Heart right ventricle (tissue), 16 donors: ENCODE measurements at regions not wholly inside any gene's neighbourhood (a gene's known extent, or its start where the extent isn't known, plus 50 kb on each side); places are given as distances from the start of the nearest gene placed in this dataset.

Source experiments
- ATAC-seq, 8 donors: fragments of 200-7000 bp; cut with Tn5 transposase; one replicate each; pipeline ENCODE4 v1.9.1; 2020; ENCODE audit warnings: mild to moderate bottlenecking in 8 of 8, moderate library complexity in 8 of 8, moderate number of reproducible peaks in 1 of 8
- DNase-seq, 2 donors: peaks; one replicate each; pipeline ENCODE4 v3.0.0-alpha.2; 2020
- H3K27ac ChIP-seq, 10 donors: fragments of 200-600 bp; sonication (generic) in 2 of 10; one replicate each; pipeline versions ENCODE4 v1.5.0 to v1.8.0; 2020 to 2022; ENCODE audit warnings: mild to moderate bottlenecking in 3 of 10
- H3K27me3 ChIP-seq, 7 donors: fragments of 200-600 bp; one replicate each; pipeline ENCODE4 v1.8.0; 2021 to 2022; ENCODE audit warnings: mild to moderate bottlenecking in 2 of 7
- H3K36me3 ChIP-seq, 9 donors: fragments of 200-600 bp; sonication (generic) in 1 of 9; one replicate each; pipeline versions ENCODE4 v1.5.0 to v1.8.0; 2020 to 2022; ENCODE audit warnings: mild to moderate bottlenecking in 2 of 9
- H3K4me1 ChIP-seq, 9 donors: fragments of 200-600 bp; sonication (generic) in 1 of 9; one replicate each; pipeline versions ENCODE4 v1.5.0 to v1.8.0; 2020 to 2022; ENCODE audit warnings: mild to moderate bottlenecking in 4 of 9
- H3K4me3 ChIP-seq, 10 donors: fragments of 200-600 bp; sonication (generic) in 2 of 10; one replicate each; pipeline versions ENCODE4 v1.5.0 to v1.8.0; 2020 to 2022; ENCODE audit warnings: mild to moderate bottlenecking in 7 of 10, moderate library complexity in 2 of 10
- H3K9me3 ChIP-seq, 11 donors: fragments of 200-600 bp in 10 of 11; sonication (generic) in 2 of 11; one replicate each; pipeline versions ENCODE4 v1.5.0 to v1.8.0; 2013 to 2022; ENCODE audit warnings: mild to moderate bottlenecking in 2 of 11, control low read depth in 1 of 11, moderate library complexity in 1 of 11
- WGBS, 2 donors: extraction: QIAGEN DNeasy Blood & Tissue Kit; methylation state at CpG; one replicate each; pipeline ENCODE4 v1.1.7; 2013; ENCODE audit warnings: inconsistent platforms in 1 of 2; 5-methylcytosine and 5-hydroxymethylcytosine counted together
- intact Hi-C, 10 donors: fragments of 100-400 bp; cut with DNase I; formaldehyde crosslinking; loops; one replicate each; pipeline versions ENCODE4 v1.11.1 to v1.14.2; 2022
- TF ChIP-seq, protein P1 (sequence below), 9 donors: fragments of 200-600 bp; sonication (generic) in 2 of 9; IDR thresholded peaks; one replicate each; pipeline versions ENCODE4 v1.5.0 to v1.8.0; 2021 to 2022; ENCODE audit warnings: antibody characterized with exemption in 9 of 9, mild to moderate bottlenecking in 5 of 9, moderate library complexity in 1 of 9
- donor health status: Arrhythmogenic right ventricular cardiomyopathy.
- donor health status: ischemic (EF 13 %, LVEDD 7.1; RV severe dilation, severe dysfunction).
- donor health status: healthy with polysubstance abuse.
- donor health status: DM: no; HTN: yes; CAD: no.
- donor health status: DM: no; HTN: no; CAD: no.
- donor health status: ischemic (EF 25% LVEDD 6.9; RV normal size, moderate dysfunction).
- donor health status: ischemic (EF 25% LVEDD 5.7; RV mildly dilated, moderate dysfunction).
- donor health status: healthy.
- donor health status: DM: yes; HTN: yes; CAD: no.
- donor health status: Ischemic cardiomyopathy.
- donor health status: ischemic (EF 35%, LVEDD 5.7; RV mildly dilated, moderate dysfunction).
- donor health status: nonischemic (EF 11% LVEDD 7.7; RV severe dilation, severe dysfunction).
- donor health status: DM: yes; HTN: yes; CAD: no.
- donor health status: PGD.
- donor health status: ischemic (EF 29% LVEDD 5.4; RV normal size, mild dysfunction).
- donor health status: nonischemic (EF 23%, LVEDD 6.1; RV moderate dilation, normal function).

DNA sequence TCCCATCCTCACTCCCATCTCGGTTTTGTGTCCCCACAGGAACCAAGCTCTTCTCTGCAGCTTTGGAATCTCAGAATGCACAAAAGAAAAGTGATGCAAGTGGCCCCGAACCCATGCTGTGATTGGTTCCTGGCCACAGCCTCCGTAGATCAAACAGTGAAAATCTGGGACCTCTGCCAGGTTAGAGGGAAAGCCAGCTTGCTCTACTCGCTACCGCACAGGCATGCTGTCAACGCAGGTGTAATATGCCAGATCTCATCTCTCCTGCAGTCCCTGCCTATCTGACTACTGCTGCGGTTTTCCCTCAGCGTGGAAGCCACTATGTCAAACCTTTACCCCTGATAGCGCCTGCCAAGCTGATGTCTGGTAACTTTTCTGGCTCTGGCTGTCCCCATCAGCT, 200.5 kb upstream of the LRRC4C start:
- H3K4me3 ChIP-seq = no peak overlapping the region
- ATAC-seq (no peak), DNase-seq (no peak)
- no peaks in the 10 kb centered on the region for H3K36me3 ChIP-seq
- TF ChIP-seq, protein P1, sequence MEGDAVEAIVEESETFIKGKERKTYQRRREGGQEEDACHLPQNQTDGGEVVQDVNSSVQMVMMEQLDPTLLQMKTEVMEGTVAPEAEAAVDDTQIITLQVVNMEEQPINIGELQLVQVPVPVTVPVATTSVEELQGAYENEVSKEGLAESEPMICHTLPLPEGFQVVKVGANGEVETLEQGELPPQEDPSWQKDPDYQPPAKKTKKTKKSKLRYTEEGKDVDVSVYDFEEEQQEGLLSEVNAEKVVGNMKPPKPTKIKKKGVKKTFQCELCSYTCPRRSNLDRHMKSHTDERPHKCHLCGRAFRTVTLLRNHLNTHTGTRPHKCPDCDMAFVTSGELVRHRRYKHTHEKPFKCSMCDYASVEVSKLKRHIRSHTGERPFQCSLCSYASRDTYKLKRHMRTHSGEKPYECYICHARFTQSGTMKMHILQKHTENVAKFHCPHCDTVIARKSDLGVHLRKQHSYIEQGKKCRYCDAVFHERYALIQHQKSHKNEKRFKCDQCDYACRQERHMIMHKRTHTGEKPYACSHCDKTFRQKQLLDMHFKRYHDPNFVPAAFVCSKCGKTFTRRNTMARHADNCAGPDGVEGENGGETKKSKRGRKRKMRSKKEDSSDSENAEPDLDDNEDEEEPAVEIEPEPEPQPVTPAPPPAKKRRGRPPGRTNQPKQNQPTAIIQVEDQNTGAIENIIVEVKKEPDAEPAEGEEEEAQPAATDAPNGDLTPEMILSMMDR (IDR thresholded peaks at IDR 0.05) = no peak
- 21 to 32% methylated on average over 9 of the region's 9 CpGs for WGBS, 2 donors
- H3K9me3 ChIP-seq = peaks cover 0 to 7% (median 0%) of the 10 kb centered on the region in 11 donors
- intact Hi-C loops = no loop called here
- no peaks in the 10 kb centered on the region for H3K4me1 ChIP-seq
- no peak overlapping the region for H3K27ac ChIP-seq
- H3K27me3 ChIP-seq = no peaks in the 10 kb centered on the region

- ATAC-seq (no peak), DNase-seq (no peak)
- Histone ChIP-seq H3K4me3 (no peak overlapping the region), H3K36me3 (no peaks in the 10 kb centered on the region), H3K27me3 (no peaks in the 10 kb centered on the region), H3K9me3 (peaks cover 0 to 7% (median 0%) of the 10 kb centered on the region in 11 donors), H3K27ac (no peak overlapping the region), H3K4me1 (no peaks in the 10 kb centered on the region)
- WGBS, 2 donors = 75 to 76% methylated on average over 8 of the region's 8 CpGs
- intact Hi-C loops = no loop called here
- TF ChIP-seq, protein P1 (IDR thresholded peaks at IDR 0.05) = no peak
Observed at GRCh38 chr11:41660585-41660984, 201.1 kb upstream of the LRRC4C start.

DNA sequence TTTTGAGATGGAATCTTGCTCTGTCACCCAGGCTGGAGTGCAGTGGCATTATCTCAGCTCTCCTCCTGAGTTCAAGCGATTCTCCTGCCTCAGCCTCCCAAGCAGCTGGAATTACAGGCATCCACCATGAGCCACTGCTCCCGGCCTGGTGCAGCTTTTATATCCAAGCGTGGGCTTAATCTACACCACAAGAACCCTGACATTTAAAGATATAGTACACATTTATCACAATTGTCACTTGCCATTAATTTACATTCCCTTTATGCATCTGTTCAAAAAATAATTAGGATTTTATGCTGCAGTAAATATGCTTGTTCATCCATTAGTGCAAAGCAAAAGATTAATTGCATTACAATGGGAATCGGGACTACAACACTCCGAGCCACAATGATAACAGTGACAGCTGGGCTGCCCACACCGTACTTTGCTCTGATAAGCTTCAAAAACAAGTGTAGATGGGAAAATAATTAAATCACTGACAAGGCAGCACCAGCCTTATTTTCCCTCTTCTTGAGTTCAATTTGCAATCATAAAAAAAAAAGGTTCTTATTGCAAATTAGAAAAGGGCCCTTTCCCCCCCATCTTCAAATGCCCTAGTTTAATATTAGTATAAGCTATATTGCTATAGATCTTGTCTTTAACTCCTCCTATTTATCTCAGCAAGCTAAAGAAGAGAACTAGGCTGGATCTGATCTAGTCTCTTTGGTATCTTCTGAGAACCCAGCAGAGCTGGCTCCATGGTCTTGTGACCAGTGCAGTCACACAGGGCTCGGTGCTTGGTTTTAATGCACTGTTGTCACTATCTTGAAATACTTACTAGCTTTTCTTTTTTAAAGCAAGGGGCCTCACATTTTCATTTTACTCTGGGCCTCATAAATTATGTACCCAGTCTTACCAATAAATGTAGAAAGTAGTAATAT, 206.2 kb upstream of the LRRC4C start:
- Histone ChIP-seq H3K4me3 (no peak overlapping the region), H3K27ac (no peak overlapping the region), H3K36me3 (no peaks in the 10 kb centered on the region), H3K27me3 (no peaks in the 10 kb centered on the region), H3K9me3 (no peaks in the 10 kb centered on the region), H3K4me1 (no peaks in the 10 kb centered on the region)
- ATAC-seq (no peak), DNase-seq (no peak)
- intact Hi-C loops = no loop called here
- WGBS, 2 donors = 27 to 33% methylated on average over 7 of the region's 7 CpGs
- TF ChIP-seq, protein P1 (IDR thresholded peaks at IDR 0.05) = no peak

DNA sequence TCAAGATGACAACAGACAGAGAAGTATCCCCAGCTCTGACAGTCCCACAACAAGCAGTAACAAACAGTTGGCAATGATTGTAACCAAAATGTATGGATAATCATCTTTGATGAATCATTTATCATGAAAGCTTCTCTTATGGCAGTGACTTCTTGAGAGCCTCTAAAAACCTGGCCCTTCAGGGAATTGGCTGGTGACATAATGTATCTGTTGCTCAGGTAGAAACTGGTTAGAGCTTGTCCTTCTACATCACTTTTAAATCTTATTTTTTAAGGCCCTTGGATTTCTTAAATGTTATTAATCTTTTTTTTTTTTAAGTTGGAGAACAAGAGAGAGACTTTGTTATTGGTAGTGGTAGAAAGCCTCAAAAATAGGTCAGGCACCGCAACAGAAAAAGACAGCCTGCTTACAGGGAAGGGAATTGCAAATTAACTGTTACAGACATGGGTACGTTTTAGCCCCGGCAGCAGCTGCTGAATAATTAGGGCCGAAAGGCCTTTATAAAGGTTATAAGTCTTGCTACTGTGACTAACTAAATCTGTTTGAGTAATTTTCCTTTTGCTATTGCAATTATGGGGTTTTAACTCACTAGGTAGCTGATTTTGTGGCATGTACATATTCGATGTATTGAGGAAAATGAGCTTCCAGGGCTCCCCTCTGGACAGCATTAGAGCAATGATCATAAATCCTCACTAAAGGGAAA, 207.7 kb upstream of the LRRC4C start:
- WGBS, 2 donors = 72 to 81% methylated on average over 5 of the region's 5 CpGs
- Histone ChIP-seq H3K4me1 (no peaks in the 10 kb centered on the region), H3K27ac (no peak overlapping the region), H3K27me3 (no peaks in the 10 kb centered on the region), H3K36me3 (no peaks in the 10 kb centered on the region), H3K4me3 (no peak overlapping the region), H3K9me3 (no peaks in the 10 kb centered on the region)
- intact Hi-C loops = no loop called here
- DNase-seq = no peak
- no peak for ATAC-seq
- TF ChIP-seq, protein P1 (IDR thresholded peaks at IDR 0.05) = no peak
